ENCODE measurements at regions not wholly inside any gene's neighbourhood (a gene's known extent, or its start where the extent isn't known, plus 50 kb on each side); places are given as distances from the start of the nearest gene placed in this dataset.
"Not testable (repeated sequence)": the region's sequence is repeated elsewhere in the genome, so short reads cannot be mapped to it uniquely, and the experiment has no call there.

DNA sequence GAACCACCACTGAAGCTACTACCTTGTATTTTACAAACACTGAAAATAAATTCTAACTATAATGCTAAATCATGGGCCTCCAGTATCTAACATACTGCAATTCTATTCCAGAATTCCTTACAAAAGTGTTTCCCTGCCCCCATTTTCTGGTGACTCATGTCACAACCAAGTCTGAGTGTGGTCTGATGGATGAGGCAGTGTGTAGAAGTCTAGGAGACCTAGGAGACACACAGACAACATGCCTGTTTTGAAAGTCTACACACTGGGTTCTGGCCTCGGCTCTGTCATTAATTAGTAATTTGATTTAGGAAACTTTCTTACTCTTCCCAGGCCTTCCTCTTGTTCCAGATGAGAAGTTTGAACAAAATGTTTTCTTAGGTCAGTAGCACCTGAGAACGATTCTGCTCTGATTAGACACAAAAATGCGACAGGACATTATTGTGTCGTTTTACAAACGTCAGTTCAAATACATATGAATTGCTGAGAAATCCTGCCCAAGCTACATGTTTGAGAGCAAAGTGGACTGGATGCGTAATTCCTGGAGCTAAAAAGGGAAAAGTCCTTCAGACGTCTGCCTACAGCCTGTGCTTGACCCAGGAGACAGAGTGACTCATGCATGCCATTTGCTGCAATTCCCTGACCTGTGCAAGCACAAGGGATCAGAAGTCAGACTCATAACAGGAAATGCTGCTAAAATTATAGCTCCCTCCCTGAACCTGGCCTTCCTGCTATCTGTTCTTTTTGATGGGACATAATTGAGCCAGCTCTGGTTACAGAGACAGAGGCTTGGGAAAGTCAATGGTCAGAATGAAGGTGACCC, 494.4 kb downstream of the SOX11 start:
- H3K79me2 ChIP-seq (ENCODE audit: low read depth), result no peaks in the 10 kb centered on the region
- H3K4me1 ChIP-seq (replicated peaks; ENCODE audit: insufficient read depth), result peaks cover 40% of the 10 kb centered on the region
- H3K27ac ChIP-seq, result peak overlapping the region; percentile 74
- BruUV-seq (replicated peaks), result no TSS peak
- peak in 1 of 2 experiments; percentile 92 for DNase-seq
- peaks cover 18% of the 10 kb centered on the region for H3F3A ChIP-seq (ENCODE audit: insufficient read depth, low read depth)
- CTCF ChIA-PET, result no interaction called here
- POLR2A ChIA-PET (ENCODE audit: unreplicated experiment), result no interaction called here
- H4K20me1 ChIP-seq (ENCODE audit: insufficient read depth), result no peaks in the 10 kb centered on the region
- intact Hi-C loops (cut with micrococcal nuclease; ENCODE audit: unreplicated experiment), result no loop called here
- H2AFZ ChIP-seq, result peak overlapping the region; percentile 39; the same call in 1 of the 2 replicates
- peak overlapping the region; percentile 71 for H3K4me2 ChIP-seq
- no peak overlapping the region for H3K4me3 ChIP-seq
- TF ChIP-seq, protein P1, sequence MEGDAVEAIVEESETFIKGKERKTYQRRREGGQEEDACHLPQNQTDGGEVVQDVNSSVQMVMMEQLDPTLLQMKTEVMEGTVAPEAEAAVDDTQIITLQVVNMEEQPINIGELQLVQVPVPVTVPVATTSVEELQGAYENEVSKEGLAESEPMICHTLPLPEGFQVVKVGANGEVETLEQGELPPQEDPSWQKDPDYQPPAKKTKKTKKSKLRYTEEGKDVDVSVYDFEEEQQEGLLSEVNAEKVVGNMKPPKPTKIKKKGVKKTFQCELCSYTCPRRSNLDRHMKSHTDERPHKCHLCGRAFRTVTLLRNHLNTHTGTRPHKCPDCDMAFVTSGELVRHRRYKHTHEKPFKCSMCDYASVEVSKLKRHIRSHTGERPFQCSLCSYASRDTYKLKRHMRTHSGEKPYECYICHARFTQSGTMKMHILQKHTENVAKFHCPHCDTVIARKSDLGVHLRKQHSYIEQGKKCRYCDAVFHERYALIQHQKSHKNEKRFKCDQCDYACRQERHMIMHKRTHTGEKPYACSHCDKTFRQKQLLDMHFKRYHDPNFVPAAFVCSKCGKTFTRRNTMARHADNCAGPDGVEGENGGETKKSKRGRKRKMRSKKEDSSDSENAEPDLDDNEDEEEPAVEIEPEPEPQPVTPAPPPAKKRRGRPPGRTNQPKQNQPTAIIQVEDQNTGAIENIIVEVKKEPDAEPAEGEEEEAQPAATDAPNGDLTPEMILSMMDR (conservative IDR thresholded peaks at IDR 0.05), result no peak
- TF ChIP-seq EZH2 (IDR thresholded peaks at IDR 0.05; ENCODE audit: low read depth), result no peak
- no peaks in the 10 kb centered on the region for H3K27me3 ChIP-seq (ENCODE audit: insufficient read depth, low read depth)
- H3K9me2 ChIP-seq (ENCODE audit: insufficient read depth), result no peaks in the 10 kb centered on the region
- H3K9me3 ChIP-seq (ENCODE audit: insufficient read depth, low read depth), result peaks cover 10% of the 10 kb centered on the region; the same call in 1 of the 2 replicates
- H3K36me3 ChIP-seq (ENCODE audit: low read depth), result no peaks in the 10 kb centered on the region

DNA sequence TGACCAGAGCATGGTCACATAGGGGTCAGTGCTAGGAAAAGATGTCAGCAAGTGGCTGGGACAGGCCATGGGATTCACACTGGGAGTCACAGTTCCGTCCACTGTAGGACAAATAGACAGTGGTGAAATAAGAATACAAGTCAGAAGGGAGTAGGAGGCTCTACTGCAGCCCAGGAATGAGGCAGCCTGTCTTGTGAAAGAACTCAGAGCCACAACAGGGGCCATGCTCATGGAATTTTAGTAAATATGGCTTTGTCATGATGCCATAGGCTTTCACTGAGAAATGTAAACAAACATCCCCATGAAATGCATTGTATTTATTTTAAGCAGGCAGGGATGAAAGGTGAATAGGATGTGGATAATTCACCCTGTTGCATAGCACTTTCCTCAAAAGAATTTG, 504.3 kb downstream of the SOX11 start:
- BruUV-seq (replicated peaks), result no TSS peak
- no peak for DNase-seq
- H2AFZ ChIP-seq, result no peak overlapping the region
- H3F3A ChIP-seq (ENCODE audit: insufficient read depth, low read depth), result peaks cover 7% of the 10 kb centered on the region
- H3K9me2 ChIP-seq (ENCODE audit: insufficient read depth), result no peaks in the 10 kb centered on the region
- POLR2A ChIA-PET (ENCODE audit: unreplicated experiment), result no interaction called here
- no peaks in the 10 kb centered on the region for H4K20me1 ChIP-seq (ENCODE audit: insufficient read depth)
- no peak overlapping the region for H3K27ac ChIP-seq
- H3K4me1 ChIP-seq (replicated peaks; ENCODE audit: insufficient read depth), result peaks cover 4% of the 10 kb centered on the region
- peaks cover 15% of the 10 kb centered on the region; the same call in 1 of the 2 replicates for H3K9me3 ChIP-seq (ENCODE audit: insufficient read depth, low read depth)
- intact Hi-C loops (cut with micrococcal nuclease; ENCODE audit: unreplicated experiment), result no loop called here
- H3K27me3 ChIP-seq (ENCODE audit: insufficient read depth, low read depth), result no peaks in the 10 kb centered on the region
- H3K4me3 ChIP-seq, result no peak overlapping the region
- H3K36me3 ChIP-seq (ENCODE audit: low read depth), result no peaks in the 10 kb centered on the region
- TF ChIP-seq EZH2 (IDR thresholded peaks at IDR 0.05; ENCODE audit: low read depth), result no peak
- TF ChIP-seq, protein P1 (conservative IDR thresholded peaks at IDR 0.05), result no peak
- H3K4me2 ChIP-seq, result no peak overlapping the region
- no peaks in the 10 kb centered on the region for H3K79me2 ChIP-seq (ENCODE audit: low read depth)
- CTCF ChIA-PET, result no interaction called here

DNA sequence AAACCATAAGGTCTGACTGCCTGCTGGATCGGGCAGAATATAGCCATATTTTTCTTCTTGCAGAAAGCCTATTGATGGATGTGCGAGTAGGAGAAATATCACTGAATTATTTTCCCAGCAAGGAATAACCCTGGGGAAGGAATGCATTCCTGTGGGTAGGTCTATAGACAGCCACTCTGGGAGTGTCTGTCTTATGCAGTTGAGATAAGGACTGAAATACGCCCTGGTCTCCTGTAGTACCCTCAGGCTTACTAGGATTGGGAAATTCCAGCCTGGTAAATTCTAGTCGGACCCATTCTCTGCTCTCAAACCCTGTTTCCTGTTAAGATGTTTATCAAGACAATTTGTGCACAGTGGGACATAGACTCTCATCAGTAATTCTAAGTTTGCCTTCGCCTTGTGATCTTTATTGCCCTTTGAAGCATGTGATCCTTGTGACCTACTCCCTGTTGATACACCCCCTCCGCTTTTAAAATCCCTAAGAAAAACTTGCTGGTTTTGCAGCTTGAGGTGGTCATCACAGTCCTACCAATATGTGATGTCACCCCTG, 506.3 kb downstream of the SOX11 start:
- H3K9me2 ChIP-seq (ENCODE audit: insufficient read depth); H3K27ac ChIP-seq; H3K4me3 ChIP-seq; CTCF ChIA-PET; POLR2A ChIA-PET (ENCODE audit: unreplicated experiment); DNase-seq; intact Hi-C loops (cut with micrococcal nuclease; ENCODE audit: unreplicated experiment); H3K36me3 ChIP-seq (ENCODE audit: low read depth); H3K4me2 ChIP-seq; H4K20me1 ChIP-seq (ENCODE audit: insufficient read depth); H3K27me3 ChIP-seq (ENCODE audit: insufficient read depth, low read depth); BruUV-seq (replicated peaks); H3K79me2 ChIP-seq (ENCODE audit: low read depth); H2AFZ ChIP-seq: not testable (repeated sequence)
- Histone ChIP-seq H3K4me1 (replicated peaks; ENCODE audit: insufficient read depth) (peaks cover 22% of the 10 kb centered on the region), H3F3A (ENCODE audit: insufficient read depth, low read depth) (peaks cover 24% of the 10 kb centered on the region), H3K9me3 (ENCODE audit: insufficient read depth, low read depth) (peaks cover 19% of the 10 kb centered on the region; the same call in 1 of the 2 replicates)

Measured in PC-9 (cell line).